Activated CD8-positive, alpha-beta T cell treated with anti-CD3 and anti-CD28 coated beads for 36 hours (primary cell): ENCODE measurements at regions not wholly inside any gene's neighbourhood (a gene's known extent, or its start where the extent isn't known, plus 50 kb on each side); places are given as distances from the start of the nearest gene placed in this dataset.

Source experiments
- ATAC-seq: fragments of 200-7000 bp; cut with Tn5 transposase; one replicate; pipeline ENCODE4 v1.10.0; 2021; ENCODE audit warnings: mild to moderate bottlenecking, moderate library complexity
- CTCF ChIA-PET: fragments of 350-600 bp; sonication (Branson Sonifier 250); formaldehyde crosslinking; loops from one replicate; lab custom pipeline; 2021; ENCODE audit warnings: antibody characterized with exemption; lab: Charles Lee
- POLR2A ChIA-PET: fragments of 350-600 bp; sonication (Branson Sonifier 250); formaldehyde crosslinking; loops from one replicate; lab custom pipeline; 2021; ENCODE audit warnings: antibody characterized with exemption; lab: Charles Lee
- DNase-seq: peaks from one replicate; pipeline ENCODE4 v3.0.0-alpha.2; 2020
- H3K27ac Mint-ChIP-seq: one replicate; pipeline ENCODE4 v1.8.0; 2021; ENCODE audit warnings: mild to moderate bottlenecking, mixed read lengths
- H3K27me3 Mint-ChIP-seq: one replicate; pipeline ENCODE4 v1.8.0; 2021; ENCODE audit warnings: mixed read lengths
- H3K36me3 Mint-ChIP-seq: one replicate; pipeline ENCODE4 v1.8.0; 2021; ENCODE audit warnings: low read depth, mixed read lengths
- H3K4me1 Mint-ChIP-seq: one replicate; pipeline ENCODE4 v1.8.0; 2021; ENCODE audit warnings: low read depth, mixed read lengths
- H3K4me3 Mint-ChIP-seq: one replicate; pipeline ENCODE4 v1.8.0; 2021; ENCODE audit warnings: mild to moderate bottlenecking, moderate library complexity, mixed read lengths
- H3K9me3 Mint-ChIP-seq: one replicate; pipeline ENCODE4 v1.8.0; 2021; ENCODE audit warnings: mixed read lengths
- CTCF ChIP-seq: fragments of 200-600 bp; IDR thresholded peaks from one replicate; pipeline ENCODE4 v1.8.0; 2022; ENCODE audit warnings: antibody characterized with exemption, mild to moderate bottlenecking
- intact Hi-C: fragments of 100-400 bp; cut with micrococcal nuclease; formaldehyde crosslinking; loops from one replicate; pipeline ENCODE4 v1.10.0; 2022

- H3K27ac Mint-ChIP-seq = no peak overlapping the region
- no peaks in the 10 kb centered on the region for H3K36me3 Mint-ChIP-seq
- H3K4me3 Mint-ChIP-seq = no peak overlapping the region
- DNase-seq = no peak
- intact Hi-C loops = no loop called here
- no peak for ATAC-seq
- no peaks in the 10 kb centered on the region for H3K27me3 Mint-ChIP-seq
- no peaks in the 10 kb centered on the region for H3K9me3 Mint-ChIP-seq
- CTCF ChIA-PET = no interaction called here
- POLR2A ChIA-PET = no interaction called here
- no peaks in the 10 kb centered on the region for H3K4me1 Mint-ChIP-seq
- TF ChIP-seq CTCF = no peak
Observed at GRCh38 chr4:124527364-124527763, 185.2 kb downstream of the ANKRD50 start.

DNA sequence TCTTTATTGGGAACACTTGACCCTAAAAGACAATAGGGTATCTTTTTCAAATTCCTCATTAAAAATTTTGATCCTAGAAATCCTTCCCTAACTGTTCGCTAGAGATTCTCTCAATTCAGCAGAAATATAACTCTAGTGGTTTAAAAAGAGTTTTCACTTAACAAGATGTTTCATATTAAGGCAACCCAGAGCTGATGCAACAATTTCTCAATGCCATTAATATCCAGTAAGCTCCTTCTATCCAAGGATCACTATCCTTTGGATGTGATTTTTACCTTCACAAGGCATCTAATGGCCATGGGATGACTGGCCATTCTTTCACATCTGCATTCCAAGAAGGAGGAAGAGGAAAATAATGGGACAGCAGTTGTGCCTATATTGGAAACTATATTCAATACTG lies 183.4 kb downstream of the ANKRD50 start:
- Mint-ChIP-seq H3K36me3 (no peaks in the 10 kb centered on the region), H3K4me3 (no peak overlapping the region), H3K27ac (no peak overlapping the region), H3K9me3 (no peaks in the 10 kb centered on the region), H3K27me3 (no peaks in the 10 kb centered on the region), H3K4me1 (no peaks in the 10 kb centered on the region)
- TF ChIP-seq CTCF = no peak
- CTCF ChIA-PET = no interaction called here
- intact Hi-C loops = no loop called here
- ATAC-seq (no peak), DNase-seq (no peak)
- POLR2A ChIA-PET = no interaction called here

DNA sequence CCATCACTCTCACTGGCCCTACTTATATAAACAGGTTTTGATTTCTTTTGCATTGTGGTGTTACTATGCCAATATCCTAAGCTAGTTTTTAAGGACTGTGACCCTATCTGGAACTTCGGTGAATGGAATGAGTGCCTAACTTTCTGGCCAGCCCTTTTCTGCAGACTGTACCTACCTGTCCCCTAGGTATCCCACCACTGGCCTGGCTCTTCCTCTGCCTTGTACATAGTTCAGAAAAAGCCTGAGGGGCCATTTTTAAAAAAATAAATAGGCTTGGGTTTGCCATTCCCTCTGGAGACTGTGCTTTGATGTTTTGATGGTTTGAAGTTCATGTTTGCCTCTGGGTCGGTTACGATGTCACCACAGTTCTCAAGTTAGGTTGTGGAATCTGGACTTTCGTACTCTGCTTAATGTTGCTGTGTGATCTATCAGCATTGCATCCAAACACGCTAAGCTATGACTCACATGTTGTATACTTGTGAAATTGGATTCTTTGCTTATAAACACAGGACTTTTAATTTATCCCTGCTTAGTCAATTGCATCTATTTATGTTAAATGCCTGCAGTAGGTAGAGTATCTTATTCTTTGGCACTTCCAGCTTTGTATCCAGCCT lies 182.0 kb downstream of the ANKRD50 start:
- no peak for DNase-seq
- no peaks in the 10 kb centered on the region for H3K36me3 Mint-ChIP-seq
- no peak for TF ChIP-seq CTCF
- H3K27ac Mint-ChIP-seq = no peak overlapping the region
- no peaks in the 10 kb centered on the region for H3K9me3 Mint-ChIP-seq
- H3K27me3 Mint-ChIP-seq = no peaks in the 10 kb centered on the region
- no peaks in the 10 kb centered on the region for H3K4me1 Mint-ChIP-seq
- ChIA-PET CTCF (interaction anchor here (0.6 kb wide), 1 partner anchor 782 kb away, joined by 3 read pairs; no protein-coding TSS in a partner anchor), POLR2A (no interaction called here)
- ATAC-seq = no peak
- intact Hi-C loops = no loop called here
- H3K4me3 Mint-ChIP-seq = no peak overlapping the region

DNA sequence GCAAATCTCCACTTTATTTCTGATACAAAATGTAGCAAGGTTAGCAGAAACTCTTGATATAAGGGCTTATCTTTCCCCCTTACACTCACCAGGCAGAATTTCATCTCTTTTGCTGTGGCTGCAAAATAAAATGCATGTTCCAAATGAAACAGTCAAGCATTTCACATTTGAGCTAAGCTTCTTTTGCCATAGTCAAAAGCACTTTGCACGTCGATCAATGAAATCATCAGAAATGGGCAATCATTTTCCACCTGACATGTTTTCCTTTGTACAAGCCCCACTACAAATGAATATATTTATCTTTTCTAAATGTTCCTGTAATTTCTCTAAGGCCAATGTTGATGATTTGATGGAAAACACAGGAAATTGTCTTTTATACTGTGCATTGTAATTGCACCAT lies 178.4 kb downstream of the ANKRD50 start:
- ATAC-seq (no peak), DNase-seq (no peak)
- ChIA-PET CTCF (no interaction called here), POLR2A (no interaction called here)
- Mint-ChIP-seq H3K27me3 (no peaks in the 10 kb centered on the region), H3K4me3 (no peak overlapping the region), H3K36me3 (no peaks in the 10 kb centered on the region), H3K4me1 (no peaks in the 10 kb centered on the region), H3K9me3 (no peaks in the 10 kb centered on the region), H3K27ac (no peak overlapping the region)
- intact Hi-C loops = no loop called here
- TF ChIP-seq CTCF = no peak

- POLR2A ChIA-PET = no interaction called here
- H3K27me3 Mint-ChIP-seq = no peaks in the 10 kb centered on the region
Observed at GRCh38 chr4:124535003-124535402, 177.5 kb downstream of the ANKRD50 start.

More at GRCh38 chr4:124535003-124535402, 177.5 kb downstream of the ANKRD50 start:
- intact Hi-C loops = no loop called here
- DNase-seq = no peak
- TF ChIP-seq CTCF = no peak
- H3K9me3 Mint-ChIP-seq = no peaks in the 10 kb centered on the region
- no peak for ATAC-seq
- H3K4me1 Mint-ChIP-seq = no peaks in the 10 kb centered on the region
- CTCF ChIA-PET = no interaction called here
- no peaks in the 10 kb centered on the region for H3K36me3 Mint-ChIP-seq
- H3K27ac Mint-ChIP-seq = no peak overlapping the region
- no peak overlapping the region for H3K4me3 Mint-ChIP-seq
